Caco-2 (cell line): ENCODE measurements at regions not wholly inside any gene's neighbourhood (a gene's known extent, or its start where the extent isn't known, plus 50 kb on each side); places are given as distances from the start of the nearest gene placed in this dataset.
"Not testable (repeated sequence)": the region's sequence is repeated elsewhere in the genome, so short reads cannot be mapped to it uniquely, and the experiment has no call there.

Source experiments
- BruUV-seq: library from RNA; stranded (reverse); fragments of 400-500 nt; replicated peaks from 2 replicates; lab custom pipeline; 2021; lab: Mats Ljungman, UMichigan
- CTCF ChIA-PET: fragments of 300-600 bp; sonication (Branson Sonifier 250); formaldehyde crosslinking; loops from one replicate; lab custom pipeline; 2022; ENCODE audit warnings: antibody characterized with exemption; lab: Charles Lee
- POLR2A ChIA-PET: fragments of 300-600 bp; sonication (Branson Sonifier 250); formaldehyde crosslinking; loops from one replicate; lab custom pipeline; 2022; ENCODE audit warnings: antibody characterized with exemption; lab: Charles Lee
- DNase-seq, 2 experiments: peaks; one replicate each; pipeline versions ENCODE4 v3.0.0 to v3.0.0-alpha.2; 2020 to 2022
- H3K27me3 ChIP-seq: replicated peaks from 2 replicates; pipeline ENCODE4 v1.6.0; 2011; ENCODE audit warnings: low read length; ENCODE audit not compliant: control insufficient read depth, insufficient read depth
- H3K36me3 ChIP-seq: 2 replicates; pipeline ENCODE4 v1.5.1; 2011; ENCODE audit warnings: low read length; ENCODE audit not compliant: control insufficient read depth, insufficient read depth
- H3K4me1 ChIP-seq: fragments of 250-450 bp; sonication (Bioruptor Pico); 2 replicates; pipeline ENCODE4 v1.5.1; 2020; ENCODE audit warnings: mild to moderate bottlenecking
- H3K4me3 ChIP-seq: 2 replicates; pipeline ENCODE4 v1.5.1; 2011; ENCODE audit warnings: low read depth, mild to moderate bottlenecking, control low read depth, low read length
- H3K9me3 ChIP-seq: fragments of 250-450 bp; sonication (Bioruptor Pico); 2 replicates; pipeline ENCODE4 v1.5.1; 2020; ENCODE audit warnings: mild to moderate bottlenecking, moderate library complexity
- H3K27ac Mint-ChIP-seq: one replicate; pipeline ENCODE4 v1.8.0; 2022; ENCODE audit warnings: mixed read lengths; ENCODE audit not compliant: unreplicated experiment
- H3K27me3 Mint-ChIP-seq: one replicate; pipeline ENCODE4 v1.8.0; 2022; ENCODE audit warnings: mixed read lengths; ENCODE audit not compliant: insufficient read depth, unreplicated experiment
- H3K36me3 Mint-ChIP-seq: one replicate; pipeline ENCODE4 v1.8.0; 2022; ENCODE audit warnings: mild to moderate bottlenecking, mixed read lengths; ENCODE audit not compliant: insufficient read depth, unreplicated experiment
- H3K4me1 Mint-ChIP-seq: one replicate; pipeline ENCODE4 v1.8.0; 2022; ENCODE audit warnings: low read depth, mixed read lengths; ENCODE audit not compliant: unreplicated experiment
- H3K4me3 Mint-ChIP-seq: one replicate; pipeline ENCODE4 v1.8.0; 2022; ENCODE audit warnings: mild to moderate bottlenecking, moderate library complexity, mixed read lengths; ENCODE audit not compliant: unreplicated experiment
- H3K9me3 Mint-ChIP-seq: one replicate; pipeline ENCODE4 v1.8.0; 2022; ENCODE audit warnings: mixed read lengths; ENCODE audit not compliant: unreplicated experiment
- CTCF ChIP-seq, 2 experiments: fragments of 200-600 bp in 1 of 2; IDR thresholded peaks; 1 replicate in 1 of 2; 2 replicates in 1 of 2; pipeline versions ENCODE4 v1.5.1 to v1.8.0; 2011 to 2022; ENCODE audit warnings: antibody characterized with exemption in 1 of 2, control low read depth in 1 of 2, inconsistent platforms in 1 of 2, low read depth in 1 of 2, low read length in 1 of 2, mild to moderate bottlenecking in 1 of 2, moderate library complexity in 1 of 2; ENCODE audit not compliant: insufficient read depth in 1 of 2, severe bottlenecking in 1 of 2, unreplicated experiment in 1 of 2
- intact Hi-C: fragments of 100-400 bp; cut with micrococcal nuclease; formaldehyde crosslinking; loops from one replicate; pipeline ENCODE4 v1.10.0; 2022; ENCODE audit not compliant: unreplicated experiment

DNA sequence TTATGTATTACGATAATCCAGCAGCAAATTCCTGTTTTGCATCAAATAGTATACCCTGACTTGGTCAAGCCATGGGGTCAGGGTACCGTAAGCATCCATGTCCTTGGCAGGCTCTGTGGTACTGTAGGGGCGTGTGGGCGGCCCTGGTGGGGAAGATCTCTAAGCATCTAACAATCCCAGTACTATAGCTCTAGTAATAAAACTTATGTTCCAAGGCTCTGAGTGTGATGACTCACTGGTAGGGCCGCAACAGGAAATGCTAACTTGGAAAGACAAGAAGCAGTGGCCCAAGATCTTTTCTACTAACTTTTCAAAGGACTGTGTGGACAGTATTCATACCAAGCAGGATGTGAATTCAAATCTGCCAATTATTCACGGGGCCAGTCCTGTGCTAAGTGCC, 63.8 kb downstream of the CLEC18A start:
- H3K9me3 ChIP-seq, H3K27me3 ChIP-seq, H3K9me3 Mint-ChIP-seq, H3K27ac Mint-ChIP-seq, H3K4me3 Mint-ChIP-seq, intact Hi-C loops, BruUV-seq, POLR2A ChIA-PET, DNase-seq, CTCF ChIA-PET, H3K36me3 ChIP-seq, H3K27me3 Mint-ChIP-seq, H3K4me1 ChIP-seq, H3K4me1 Mint-ChIP-seq, H3K4me3 ChIP-seq: not testable (repeated sequence)
- peaks cover 81% of the 10 kb centered on the region for H3K36me3 Mint-ChIP-seq

- intact Hi-C loops, H3K27me3 Mint-ChIP-seq, H3K9me3 Mint-ChIP-seq, H3K4me3 Mint-ChIP-seq, H3K4me3 ChIP-seq, DNase-seq, H3K9me3 ChIP-seq, BruUV-seq, H3K27me3 ChIP-seq, H3K36me3 ChIP-seq, H3K4me1 Mint-ChIP-seq, H3K27ac Mint-ChIP-seq, POLR2A ChIA-PET, CTCF ChIA-PET, H3K4me1 ChIP-seq: not testable (repeated sequence)
- H3K36me3 Mint-ChIP-seq, result peaks cover 90% of the 10 kb centered on the region
Observed at GRCh38 chr16:70016751-70017150, 65.6 kb downstream of the CLEC18A start.

DNA sequence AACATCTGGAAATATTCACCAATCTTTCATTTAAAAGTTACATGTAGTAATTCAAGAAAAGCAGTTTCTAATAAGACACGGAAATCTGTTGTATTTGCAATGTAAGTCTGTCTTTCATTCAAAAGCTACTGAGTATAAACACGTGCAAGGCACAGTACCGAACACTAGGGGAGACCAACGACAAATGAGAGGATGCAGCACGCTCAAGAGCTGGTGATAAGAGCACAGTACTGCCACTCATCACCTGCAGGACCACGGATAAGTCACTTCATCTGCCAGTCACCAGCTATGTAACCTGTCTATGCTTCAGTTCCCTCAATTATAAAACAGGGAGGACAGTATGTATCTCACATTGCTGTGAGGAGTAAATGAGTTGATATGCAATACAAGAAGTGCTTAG, 67.1 kb downstream of the CLEC18A start:
- Histone ChIP-seq H3K4me3 (no peak overlapping the region), H3K4me1 (no peaks in the 10 kb centered on the region), H3K9me3 (no peaks in the 10 kb centered on the region), H3K27me3 (no peaks in the 10 kb centered on the region), H3K36me3 (peaks cover 1% of the 10 kb centered on the region; the same call in 1 of the 2 replicates)
- intact Hi-C loops, result no loop called here
- peak; percentile 79 to 83 for DNase-seq
- TF ChIP-seq CTCF (IDR thresholded peaks at IDR 0.05; ENCODE audit: insufficient read depth in 1 of 2, low read depth in 1 of 2, low read length in 1 of 2, severe bottlenecking in 1 of 2, unreplicated experiment in 1 of 2), result peak; percentile 66 to 70
- POLR2A ChIA-PET, result no interaction called here
- no peak overlapping the region for H3K4me3 Mint-ChIP-seq
- H3K4me1 Mint-ChIP-seq, result no peaks in the 10 kb centered on the region
- H3K36me3 Mint-ChIP-seq, result peaks cover 90% of the 10 kb centered on the region
- no peaks in the 10 kb centered on the region for H3K27me3 Mint-ChIP-seq
- H3K27ac Mint-ChIP-seq, result no peak overlapping the region
- CTCF ChIA-PET, result interaction anchor here (0.6 kb wide), 1 partner anchor 547 kb away, joined by 3 read pairs; no protein-coding TSS in a partner anchor
- no TSS peak for BruUV-seq
- H3K9me3 Mint-ChIP-seq, result no peaks in the 10 kb centered on the region

GRCh38 chr16:70023207-70023606, 72.1 kb downstream of the CLEC18A start:
- CTCF ChIA-PET, H3K9me3 Mint-ChIP-seq, H3K27me3 ChIP-seq, H3K9me3 ChIP-seq, DNase-seq, BruUV-seq, H3K4me1 Mint-ChIP-seq, H3K27me3 Mint-ChIP-seq, H3K4me3 Mint-ChIP-seq, H3K36me3 ChIP-seq, H3K4me1 ChIP-seq, H3K4me3 ChIP-seq, POLR2A ChIA-PET, intact Hi-C loops, H3K27ac Mint-ChIP-seq: not testable (repeated sequence)
- peaks cover 76% of the 10 kb centered on the region for H3K36me3 Mint-ChIP-seq

GRCh38 chr16:70023956-70024355, 72.8 kb downstream of the CLEC18A start:
- H3K27me3 ChIP-seq, BruUV-seq, H3K9me3 ChIP-seq, CTCF ChIA-PET, H3K4me1 Mint-ChIP-seq, H3K27me3 Mint-ChIP-seq, H3K4me3 ChIP-seq, intact Hi-C loops, H3K4me1 ChIP-seq, POLR2A ChIA-PET, H3K27ac Mint-ChIP-seq, H3K9me3 Mint-ChIP-seq, H3K4me3 Mint-ChIP-seq, DNase-seq, H3K36me3 ChIP-seq: not testable (repeated sequence)
- H3K36me3 Mint-ChIP-seq, result peaks cover 79% of the 10 kb centered on the region

GRCh38 chr16:70026165-70026854, 75.2 kb downstream of the CLEC18A start:
- H3K4me3 Mint-ChIP-seq, result not testable (repeated sequence)

More at GRCh38 chr16:70026165-70026854, 75.2 kb downstream of the CLEC18A start:
- H3K9me3 ChIP-seq, CTCF ChIA-PET, DNase-seq, H3K36me3 ChIP-seq, POLR2A ChIA-PET, H3K27me3 Mint-ChIP-seq, BruUV-seq, H3K4me1 Mint-ChIP-seq, H3K4me3 ChIP-seq, intact Hi-C loops, H3K4me1 ChIP-seq, H3K27me3 ChIP-seq, H3K9me3 Mint-ChIP-seq, H3K27ac Mint-ChIP-seq: not testable (repeated sequence)
- peaks cover 82% of the 10 kb centered on the region for H3K36me3 Mint-ChIP-seq
